Endothelial cell (in vitro differentiated cells): ENCODE measurements at regions not wholly inside any gene's neighbourhood (a gene's known extent, or its start where the extent isn't known, plus 50 kb on each side); places are given as distances from the start of the nearest gene placed in this dataset.
"Not testable (repeated sequence)": the region's sequence is repeated elsewhere in the genome, so short reads cannot be mapped to it uniquely, and the experiment has no call there.

Experiments used
- DNase-seq: peaks from one replicate; pipeline ENCODE4 v3.0.0; 2021; ENCODE audit warnings: low spot score
- H3K27ac Mint-ChIP-seq: one replicate; pipeline ENCODE4 v1.8.0; 2021; ENCODE audit warnings: mixed read lengths, inconsistent platforms; ENCODE audit not compliant: unreplicated experiment
- H3K27me3 Mint-ChIP-seq: one replicate; pipeline ENCODE4 v1.8.0; 2021; ENCODE audit warnings: mild to moderate bottlenecking, moderate library complexity, mixed read lengths, inconsistent platforms; ENCODE audit not compliant: unreplicated experiment
- H3K36me3 Mint-ChIP-seq: one replicate; pipeline ENCODE4 v1.8.0; 2021; ENCODE audit warnings: mild to moderate bottlenecking, low read depth, mixed read lengths, inconsistent platforms; ENCODE audit not compliant: unreplicated experiment
- H3K4me1 Mint-ChIP-seq: one replicate; pipeline ENCODE4 v1.8.0; 2021; ENCODE audit warnings: mild to moderate bottlenecking, mixed read lengths, inconsistent platforms; ENCODE audit not compliant: unreplicated experiment
- H3K4me3 Mint-ChIP-seq: one replicate; pipeline ENCODE4 v1.8.0; 2021; ENCODE audit warnings: mild to moderate bottlenecking, mixed read lengths, inconsistent platforms; ENCODE audit not compliant: unreplicated experiment
- H3K9me3 Mint-ChIP-seq: one replicate; pipeline ENCODE4 v1.8.0; 2021; ENCODE audit warnings: mixed read lengths, inconsistent platforms; ENCODE audit not compliant: unreplicated experiment
- TF ChIP-seq, protein P1 (sequence below): fragments of 200-600 bp; sonication (generic); IDR thresholded peaks from one replicate; pipeline ENCODE4 v1.5.0; 2021; ENCODE audit warnings: antibody characterized with exemption; ENCODE audit not compliant: unreplicated experiment

DNA sequence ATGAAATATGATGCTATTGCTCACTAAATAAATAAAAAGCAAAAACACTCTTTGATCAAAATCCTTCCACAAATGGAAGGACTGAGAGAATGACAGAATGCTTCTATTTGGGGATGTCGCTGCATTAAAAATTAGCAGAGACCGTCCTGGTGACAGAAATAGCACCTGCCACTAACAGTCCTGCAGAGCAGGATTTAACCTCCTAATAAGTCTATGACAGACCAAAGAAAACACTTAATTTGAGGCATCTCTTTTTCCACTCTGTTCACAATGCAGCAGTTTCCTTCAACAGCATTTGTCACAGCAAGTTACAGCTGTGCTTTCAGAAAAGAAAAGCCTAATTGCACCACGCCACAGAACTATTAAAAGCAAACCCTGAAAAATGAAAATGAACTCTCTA, 140.6 kb upstream of the BEND6 start:
- Mint-ChIP-seq H3K27ac (no peak overlapping the region), H3K36me3 (no peaks in the 10 kb centered on the region), H3K9me3 (no peaks in the 10 kb centered on the region), H3K4me1 (peaks cover 8% of the 10 kb centered on the region), H3K4me3 (no peak overlapping the region), H3K27me3 (no peaks in the 10 kb centered on the region)
- DNase-seq = no peak
- TF ChIP-seq, protein P1, sequence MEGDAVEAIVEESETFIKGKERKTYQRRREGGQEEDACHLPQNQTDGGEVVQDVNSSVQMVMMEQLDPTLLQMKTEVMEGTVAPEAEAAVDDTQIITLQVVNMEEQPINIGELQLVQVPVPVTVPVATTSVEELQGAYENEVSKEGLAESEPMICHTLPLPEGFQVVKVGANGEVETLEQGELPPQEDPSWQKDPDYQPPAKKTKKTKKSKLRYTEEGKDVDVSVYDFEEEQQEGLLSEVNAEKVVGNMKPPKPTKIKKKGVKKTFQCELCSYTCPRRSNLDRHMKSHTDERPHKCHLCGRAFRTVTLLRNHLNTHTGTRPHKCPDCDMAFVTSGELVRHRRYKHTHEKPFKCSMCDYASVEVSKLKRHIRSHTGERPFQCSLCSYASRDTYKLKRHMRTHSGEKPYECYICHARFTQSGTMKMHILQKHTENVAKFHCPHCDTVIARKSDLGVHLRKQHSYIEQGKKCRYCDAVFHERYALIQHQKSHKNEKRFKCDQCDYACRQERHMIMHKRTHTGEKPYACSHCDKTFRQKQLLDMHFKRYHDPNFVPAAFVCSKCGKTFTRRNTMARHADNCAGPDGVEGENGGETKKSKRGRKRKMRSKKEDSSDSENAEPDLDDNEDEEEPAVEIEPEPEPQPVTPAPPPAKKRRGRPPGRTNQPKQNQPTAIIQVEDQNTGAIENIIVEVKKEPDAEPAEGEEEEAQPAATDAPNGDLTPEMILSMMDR = no peak

DNA sequence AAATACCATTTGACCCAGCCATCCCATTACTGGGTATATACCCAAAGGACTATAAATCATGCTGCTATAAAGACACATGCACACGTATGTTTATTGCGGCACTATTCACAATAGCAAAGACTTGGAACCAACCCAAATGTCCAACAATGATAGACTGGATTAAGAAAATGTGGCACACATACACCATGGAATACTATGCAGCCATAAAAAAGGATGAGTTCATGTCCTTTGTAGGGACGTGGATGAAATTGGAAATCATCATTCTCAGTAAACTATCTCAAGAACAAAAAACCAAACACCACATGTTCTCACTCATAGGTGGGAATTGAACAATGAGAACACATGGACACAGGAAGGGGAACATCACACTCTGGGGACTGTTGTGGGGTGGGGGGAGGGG, 142.1 kb upstream of the BEND6 start:
- H3K36me3 Mint-ChIP-seq, H3K4me3 Mint-ChIP-seq: not testable (repeated sequence)

DNA sequence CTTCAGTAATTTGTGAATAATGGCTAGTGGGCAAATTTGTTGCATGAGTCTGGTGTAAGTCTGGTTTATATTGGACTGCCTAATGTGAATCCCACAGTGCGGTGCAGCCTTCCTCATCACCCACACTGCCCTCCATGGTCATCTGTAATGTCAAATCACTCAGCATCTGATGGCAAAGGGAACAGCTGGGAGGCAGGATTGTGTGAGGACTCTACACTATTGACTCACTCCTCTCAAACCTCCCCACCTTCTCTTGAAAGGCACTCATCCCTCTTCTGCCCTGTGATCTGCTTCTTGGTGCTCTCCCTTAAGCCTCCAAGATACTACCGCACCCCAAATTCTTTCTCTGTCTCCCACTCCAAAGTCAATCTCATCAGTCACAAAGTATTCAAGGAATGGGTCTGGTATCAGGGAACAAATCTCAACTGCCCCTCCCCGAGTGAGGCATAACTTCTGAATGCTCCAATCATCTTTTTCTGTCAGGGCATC, 146.0 kb upstream of the BEND6 start:
- Mint-ChIP-seq H3K4me1 (peaks cover 9% of the 10 kb centered on the region), H3K4me3 (no peak overlapping the region), H3K9me3 (no peaks in the 10 kb centered on the region), H3K27me3 (no peaks in the 10 kb centered on the region), H3K27ac (no peak overlapping the region), H3K36me3 (no peaks in the 10 kb centered on the region)
- TF ChIP-seq, protein P1 = no peak
- no peak for DNase-seq

More for the DNA sequence above, 142.1 kb upstream of the BEND6 start:
- DNase-seq, H3K27ac Mint-ChIP-seq, H3K27me3 Mint-ChIP-seq, H3K4me1 Mint-ChIP-seq, H3K9me3 Mint-ChIP-seq: not testable (repeated sequence)

DNA sequence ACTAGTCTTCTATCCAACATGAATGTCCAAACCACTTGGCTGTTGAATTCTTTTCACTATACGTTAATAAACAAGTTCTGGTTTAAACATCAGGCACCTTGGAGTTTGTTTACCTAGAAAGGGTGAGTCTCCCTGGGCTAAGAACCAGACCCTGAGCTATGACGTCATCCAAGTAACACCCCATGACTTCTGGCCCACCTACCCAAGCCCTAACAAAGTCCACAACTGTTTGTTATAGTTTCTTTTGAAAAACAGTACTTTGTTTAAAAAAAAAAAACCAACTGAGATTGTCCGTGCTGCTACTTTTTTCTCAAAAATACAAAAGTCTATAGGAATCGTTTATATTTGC, 146.9 kb upstream of the BEND6 start:
- H3K27me3 Mint-ChIP-seq = no peaks in the 10 kb centered on the region
- no peak overlapping the region for H3K4me3 Mint-ChIP-seq
- TF ChIP-seq, protein P1 = no peak
- no peaks in the 10 kb centered on the region for H3K9me3 Mint-ChIP-seq
- peaks cover 12% of the 10 kb centered on the region for H3K4me1 Mint-ChIP-seq
- DNase-seq = no peak
- peak overlapping the region; percentile 25 for H3K27ac Mint-ChIP-seq
- H3K36me3 Mint-ChIP-seq = no peaks in the 10 kb centered on the region

DNA sequence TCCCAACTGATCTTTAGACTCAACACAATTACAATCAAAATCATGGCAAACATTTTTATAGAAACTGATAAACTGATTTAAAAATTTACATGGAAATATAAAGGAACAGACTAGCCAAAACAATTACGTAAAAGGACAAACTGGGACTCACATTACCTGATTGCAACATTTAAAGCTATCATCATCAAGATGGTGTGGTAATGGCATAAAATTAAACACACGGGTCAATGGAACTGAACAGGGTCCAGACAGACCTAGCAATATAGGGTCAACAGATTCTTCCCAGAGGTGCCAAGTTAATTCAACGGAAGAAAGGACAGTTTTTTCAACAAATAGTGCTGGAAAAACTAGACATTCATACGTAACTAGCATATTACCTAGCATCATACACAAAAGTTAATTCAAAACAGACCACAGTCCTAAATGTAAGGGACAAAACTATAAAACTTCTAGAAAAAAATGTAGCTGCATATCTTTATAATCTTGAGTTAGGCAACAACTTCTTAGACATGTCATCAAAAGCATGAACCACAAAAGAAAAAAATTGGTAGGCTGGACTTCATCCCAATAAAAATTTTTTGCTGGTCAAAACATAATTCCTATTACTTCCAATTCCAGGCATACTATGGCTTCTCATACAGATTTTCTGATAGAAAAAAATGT, 147.4 kb upstream of the BEND6 start:
- no peaks in the 10 kb centered on the region for H3K36me3 Mint-ChIP-seq
- no peak for DNase-seq
- peaks cover 17% of the 10 kb centered on the region for H3K4me1 Mint-ChIP-seq
- H3K27ac Mint-ChIP-seq = no peak overlapping the region
- H3K4me3 Mint-ChIP-seq = no peak overlapping the region
- TF ChIP-seq, protein P1 = no peak
- no peaks in the 10 kb centered on the region for H3K27me3 Mint-ChIP-seq
- no peaks in the 10 kb centered on the region for H3K9me3 Mint-ChIP-seq
